ENCODE measurements at regions not wholly inside any gene's neighbourhood (a gene's known extent, or its start where the extent isn't known, plus 50 kb on each side); places are given as distances from the start of the nearest gene placed in this dataset.
A peak's percentile ranks its signal among the peaks of the same experiment; 100 is the strongest.

DNA sequence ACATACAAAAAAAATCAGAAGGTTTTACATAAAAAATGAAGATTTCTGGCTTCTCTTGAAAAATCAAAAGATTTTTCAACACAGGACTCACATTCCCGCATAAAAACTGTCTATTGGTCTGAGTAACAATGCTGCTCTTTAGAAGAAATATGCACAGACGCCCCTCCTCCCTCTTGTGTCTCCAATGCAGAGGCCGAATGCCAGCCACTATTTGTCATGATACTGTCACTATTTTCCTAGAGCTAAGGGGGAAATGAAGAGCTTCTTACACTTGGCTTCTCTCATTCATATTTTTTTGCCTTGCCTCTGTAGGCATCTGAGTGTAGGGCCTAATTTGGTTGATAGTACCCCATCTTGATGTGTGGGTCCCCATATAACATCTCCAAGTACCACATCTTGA lies 98.0 kb downstream of the BBS10 start:
- Mint-ChIP-seq H3K27ac (no peak overlapping the region), H3K9me3 (no peaks in the 10 kb centered on the region), H3K36me3 (no peaks in the 10 kb centered on the region), H3K27me3 (peaks cover 9 to 14% (median 13%) of the 10 kb centered on the region in 3 donors), H3K4me3 (no peak overlapping the region), H3K4me1 (no peaks in the 10 kb centered on the region)
- DNase-seq: no peak
- no peak for ATAC-seq (ENCODE audit: low read depth in 2 of 2)

GRCh38 chr12:76249501-76249900 lies 98.7 kb downstream of the BBS10 start:
- DNase-seq (no peak), ATAC-seq (ENCODE audit: low read depth in 2 of 2) (no peak)
- Mint-ChIP-seq H3K9me3 (no peaks in the 10 kb centered on the region), H3K27ac (no peak overlapping the region), H3K27me3 (peaks cover 11 to 16% (median 14%) of the 10 kb centered on the region in 3 donors), H3K4me3 (no peak overlapping the region), H3K4me1 (no peaks in the 10 kb centered on the region), H3K36me3 (no peaks in the 10 kb centered on the region)

DNA sequence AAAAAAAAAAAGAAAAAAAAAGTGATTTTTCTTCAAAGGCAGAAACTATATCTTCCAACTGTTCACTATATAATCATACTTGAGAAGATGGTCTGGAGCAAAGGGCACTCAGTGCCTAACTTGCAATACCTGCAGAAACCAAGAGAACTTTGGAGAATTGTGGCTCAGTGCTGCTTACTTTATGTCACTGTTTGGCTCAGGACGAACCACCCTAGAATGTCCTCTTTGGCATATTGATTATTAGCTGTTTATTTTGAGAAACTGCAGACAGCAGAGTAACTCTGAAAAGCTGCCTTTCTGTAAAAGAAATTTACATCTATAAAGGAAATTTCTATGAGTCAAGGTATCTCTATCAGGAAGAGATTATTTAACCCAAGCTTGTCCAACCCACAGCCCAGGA lies 100.2 kb downstream of the BBS10 start:
- H3K36me3 Mint-ChIP-seq: no peaks in the 10 kb centered on the region

GRCh38 chr12:76247026-76247646 lies 101.1 kb downstream of the BBS10 start:
- DNase-seq (no peak), ATAC-seq (ENCODE audit: low read depth in 2 of 2) (no peak)
- H3K4me1 Mint-ChIP-seq: no peaks in the 10 kb centered on the region
- no peaks in the 10 kb centered on the region for H3K36me3 Mint-ChIP-seq
- H3K9me3 Mint-ChIP-seq: no peaks in the 10 kb centered on the region
- H3K4me3 Mint-ChIP-seq: no peak overlapping the region
- no peak overlapping the region for H3K27ac Mint-ChIP-seq
- peaks cover 6 to 24% (median 14%) of the 10 kb centered on the region in 3 donors for H3K27me3 Mint-ChIP-seq

More for the DNA sequence above, 100.2 kb downstream of the BBS10 start:
- Mint-ChIP-seq H3K4me3 (no peak overlapping the region), H3K9me3 (no peaks in the 10 kb centered on the region), H3K27ac (no peak overlapping the region), H3K4me1 (no peaks in the 10 kb centered on the region), H3K27me3 (peaks cover 6 to 24% (median 14%) of the 10 kb centered on the region in 3 donors)
- no peak for DNase-seq
- no peak for ATAC-seq (ENCODE audit: low read depth in 2 of 2)

DNA sequence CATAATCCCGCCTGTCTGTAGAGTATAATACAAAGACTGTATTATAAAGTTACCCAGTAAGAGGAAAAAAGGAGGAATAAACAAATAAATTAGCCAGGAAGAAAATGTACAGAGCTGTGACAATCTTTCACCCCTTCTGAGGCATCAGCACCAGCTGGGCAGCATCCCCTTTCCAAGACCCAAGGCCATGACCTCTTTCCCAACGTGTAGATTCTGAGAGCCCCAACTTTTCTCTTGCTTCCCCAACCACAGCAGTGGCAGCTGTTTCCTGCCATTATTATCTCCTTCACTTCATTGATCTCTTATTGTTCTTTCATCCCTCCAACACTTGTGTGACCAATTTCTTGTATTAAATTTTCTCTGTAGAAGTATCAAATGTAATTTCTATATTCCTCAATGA lies 101.6 kb downstream of the BBS10 start:
- Mint-ChIP-seq H3K27ac (peak overlapping the region in 1 of 6 donors; percentile 8), H3K4me1 (no peaks in the 10 kb centered on the region), H3K27me3 (peaks cover 6 to 24% (median 14%) of the 10 kb centered on the region in 3 donors), H3K9me3 (no peaks in the 10 kb centered on the region), H3K4me3 (no peak overlapping the region), H3K36me3 (no peaks in the 10 kb centered on the region)
- ATAC-seq (ENCODE audit: low read depth in 2 of 2): no peak
- no peak for DNase-seq

GRCh38 chr12:76244300-76244699 lies 103.9 kb downstream of the BBS10 start:
- Mint-ChIP-seq H3K9me3 (no peaks in the 10 kb centered on the region), H3K27ac (no peak overlapping the region), H3K27me3 (peaks cover 10 to 19% (median 15%) of the 10 kb centered on the region in 3 donors), H3K4me1 (no peaks in the 10 kb centered on the region), H3K36me3 (no peaks in the 10 kb centered on the region), H3K4me3 (no peak overlapping the region)
- DNase-seq (no peak), ATAC-seq (ENCODE audit: low read depth in 2 of 2) (no peak)

GRCh38 chr12:76242813-76243550 lies 105.2 kb downstream of the BBS10 start:
- Mint-ChIP-seq H3K9me3 (no peaks in the 10 kb centered on the region), H3K36me3 (no peaks in the 10 kb centered on the region), H3K4me3 (no peak overlapping the region), H3K27me3 (peaks cover 12 to 19% (median 15%) of the 10 kb centered on the region in 3 donors), H3K4me1 (no peaks in the 10 kb centered on the region), H3K27ac (no peak overlapping the region)
- ATAC-seq (ENCODE audit: low read depth in 2 of 2) (no peak), DNase-seq (no peak)

DNA sequence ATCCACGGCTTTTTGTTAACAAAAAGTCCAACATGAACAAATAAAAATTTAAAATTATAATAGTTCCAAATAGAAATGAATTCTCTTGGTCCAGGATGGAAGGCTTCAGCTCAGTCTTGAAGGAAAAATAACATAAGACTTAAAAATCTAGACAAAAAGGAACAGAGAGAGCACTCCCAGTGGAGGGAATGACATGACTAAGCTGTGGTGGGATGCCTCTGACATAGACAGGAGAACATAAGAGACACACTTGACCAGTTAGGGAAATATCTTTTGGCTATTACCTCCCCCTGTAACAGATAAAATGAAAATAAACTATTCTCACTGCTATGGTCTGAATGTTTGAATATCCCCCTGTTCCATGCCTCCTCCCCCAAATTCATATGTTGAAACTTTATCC lies 106.8 kb downstream of the BBS10 start:
- no peaks in the 10 kb centered on the region for H3K4me1 Mint-ChIP-seq
- no peak for DNase-seq
- peaks cover 7 to 19% (median 15%) of the 10 kb centered on the region in 3 donors for H3K27me3 Mint-ChIP-seq
- H3K27ac Mint-ChIP-seq: no peak overlapping the region
- no peak overlapping the region for H3K4me3 Mint-ChIP-seq
- H3K9me3 Mint-ChIP-seq: no peaks in the 10 kb centered on the region
- H3K36me3 Mint-ChIP-seq: no peaks in the 10 kb centered on the region
- ATAC-seq (ENCODE audit: low read depth in 2 of 2): no peak

- DNase-seq (no peak), ATAC-seq (ENCODE audit: low read depth in 2 of 2) (no peak)
- no peaks in the 10 kb centered on the region for H3K9me3 Mint-ChIP-seq
- peaks cover 7 to 19% (median 11%) of the 10 kb centered on the region in 3 donors for H3K27me3 Mint-ChIP-seq
- no peaks in the 10 kb centered on the region for H3K36me3 Mint-ChIP-seq
- H3K4me3 Mint-ChIP-seq: no peak overlapping the region
- H3K27ac Mint-ChIP-seq: no peak overlapping the region
- H3K4me1 Mint-ChIP-seq: no peaks in the 10 kb centered on the region
Observed at GRCh38 chr12:76240281-76240680, 107.9 kb downstream of the BBS10 start.

DNA sequence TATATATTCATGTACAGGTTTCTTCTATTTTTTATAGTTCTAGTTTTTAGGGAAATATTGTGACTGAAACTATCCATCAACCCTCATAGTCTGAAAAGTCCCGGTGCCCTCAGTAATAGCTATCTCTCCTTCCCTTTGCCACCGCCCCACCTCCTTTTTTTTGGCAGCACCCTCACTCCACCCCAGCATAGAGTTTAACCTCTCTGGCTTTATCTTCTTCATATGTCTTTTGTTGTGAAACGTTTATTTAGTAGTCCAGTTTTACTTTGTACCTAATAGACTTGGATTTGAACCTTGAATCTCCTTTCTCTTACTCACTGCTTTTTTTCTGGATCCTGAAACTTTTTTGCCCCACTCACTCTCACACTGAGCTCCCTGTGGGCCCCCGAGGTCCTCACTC lies 109.5 kb downstream of the BBS10 start:
- Mint-ChIP-seq H3K27ac (no peak overlapping the region), H3K27me3 (peaks cover 9 to 20% (median 10%) of the 10 kb centered on the region in 3 donors), H3K4me1 (no peaks in the 10 kb centered on the region), H3K9me3 (no peaks in the 10 kb centered on the region), H3K36me3 (no peaks in the 10 kb centered on the region), H3K4me3 (no peak overlapping the region)
- DNase-seq (no peak), ATAC-seq (ENCODE audit: low read depth in 2 of 2) (no peak)

DNA sequence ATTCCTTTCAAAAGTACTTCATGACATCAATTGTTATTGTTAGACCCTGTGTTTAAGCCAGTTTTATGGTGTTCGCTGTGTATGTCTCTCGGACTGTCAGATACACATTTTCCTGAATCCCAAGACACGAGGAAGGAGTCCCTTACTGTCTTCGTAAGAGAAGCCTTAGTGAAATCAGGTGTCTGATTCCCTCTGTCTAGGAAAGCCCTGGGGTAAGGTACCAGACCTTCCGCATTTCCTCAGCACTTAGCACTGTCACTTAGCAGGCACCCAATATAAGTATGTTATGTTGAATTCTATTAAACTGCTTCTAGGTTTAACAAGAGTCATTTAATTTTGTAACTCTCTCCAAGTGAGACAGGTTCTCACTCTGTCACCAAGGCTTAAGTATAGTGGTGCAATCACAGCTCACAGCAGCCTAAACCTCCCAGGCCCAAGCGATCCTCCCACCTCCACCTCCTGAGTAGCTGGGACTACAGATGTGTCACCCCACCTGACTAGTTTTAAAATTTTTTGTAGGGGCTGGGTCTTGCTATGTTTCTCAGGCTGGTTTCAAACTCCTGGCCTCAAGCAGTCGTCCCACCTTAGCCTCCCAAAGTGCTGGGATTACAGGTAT lies 111.0 kb downstream of the BBS10 start:
- Mint-ChIP-seq H3K36me3 (no peaks in the 10 kb centered on the region), H3K4me1 (no peaks in the 10 kb centered on the region)
- ATAC-seq (ENCODE audit: low read depth in 2 of 2): no peak

DNA sequence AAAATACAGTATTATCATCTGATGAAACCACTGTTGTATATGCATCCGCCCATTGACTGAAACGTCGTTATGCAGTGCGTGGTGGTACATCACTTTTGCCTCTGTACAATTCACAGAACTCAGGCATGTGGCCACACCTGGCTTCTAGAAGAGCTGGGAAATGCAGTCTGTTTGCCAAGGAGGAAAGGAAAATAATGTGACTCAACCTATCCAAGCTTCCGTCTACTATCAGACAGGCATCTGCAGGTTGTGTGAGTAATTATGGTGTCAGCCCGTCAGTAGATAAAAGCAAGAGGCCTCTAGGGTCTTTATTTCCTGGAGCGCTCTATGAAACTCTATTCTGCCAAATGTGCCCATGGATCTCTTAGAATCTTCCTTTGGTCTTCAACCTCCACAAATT lies 111.6 kb downstream of the BBS10 start:
- Mint-ChIP-seq H3K27me3 (peaks cover 10 to 22% (median 16%) of the 10 kb centered on the region in 3 donors), H3K27ac (no peak overlapping the region), H3K4me1 (no peaks in the 10 kb centered on the region), H3K4me3 (no peak overlapping the region), H3K9me3 (peaks cover 0 to 2% (median 0%) of the 10 kb centered on the region in 7 donors), H3K36me3 (no peaks in the 10 kb centered on the region)
- ATAC-seq (ENCODE audit: low read depth in 2 of 2): no peak
- DNase-seq: no peak

More for the DNA sequence above, 111.0 kb downstream of the BBS10 start:
- Mint-ChIP-seq H3K27me3 (peaks cover 10 to 22% (median 16%) of the 10 kb centered on the region in 3 donors), H3K27ac (no peak overlapping the region), H3K9me3 (no peaks in the 10 kb centered on the region), H3K4me3 (no peak overlapping the region)
- no peak for DNase-seq

DNA sequence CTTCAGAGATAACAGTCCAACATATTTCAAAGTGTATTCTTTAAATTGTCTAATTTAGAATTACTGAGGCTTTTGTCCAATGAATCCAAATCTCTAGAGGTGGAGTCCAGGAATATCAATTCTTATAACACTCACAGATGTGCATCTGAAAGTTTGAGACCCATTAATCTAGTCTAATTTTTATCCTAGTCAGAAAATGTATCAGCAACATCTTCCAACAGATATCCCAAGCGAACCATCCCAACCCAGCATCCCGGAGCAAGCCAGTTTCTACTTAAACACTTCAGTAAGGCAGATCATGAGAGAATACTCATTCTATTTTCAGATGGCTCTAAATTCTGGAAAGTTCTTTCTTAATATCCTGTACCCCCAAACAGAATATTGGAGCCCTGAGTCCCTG lies 113.5 kb downstream of the BBS10 start:
- Mint-ChIP-seq H3K27me3 (peaks cover 8 to 14% (median 10%) of the 10 kb centered on the region in 3 donors), H3K36me3 (no peaks in the 10 kb centered on the region), H3K4me1 (no peaks in the 10 kb centered on the region), H3K27ac (no peak overlapping the region), H3K4me3 (no peak overlapping the region), H3K9me3 (peaks cover 0 to 2% (median 0%) of the 10 kb centered on the region in 7 donors)
- ATAC-seq (ENCODE audit: low read depth in 2 of 2): no peak
- DNase-seq: no peak

- Mint-ChIP-seq H3K27ac (peak overlapping the region in 1 of 6 donors; percentile 39), H3K36me3 (no peaks in the 10 kb centered on the region)
Observed at GRCh38 chr12:76232013-76232412, 116.2 kb downstream of the BBS10 start.

More at GRCh38 chr12:76232013-76232412, 116.2 kb downstream of the BBS10 start:
- Mint-ChIP-seq H3K27me3 (peaks cover 6 to 14% (median 8%) of the 10 kb centered on the region in 3 donors), H3K9me3 (peaks cover 0 to 2% (median 0%) of the 10 kb centered on the region in 7 donors), H3K4me1 (no peaks in the 10 kb centered on the region), H3K4me3 (no peak overlapping the region)
- DNase-seq (no peak), ATAC-seq (ENCODE audit: low read depth in 2 of 2) (no peak)
